Activated CD4-positive, alpha-beta T cell treated with anti-CD3 and anti-CD28 coated beads for 24 hours (primary cell): ENCODE measurements at regions not wholly inside any gene's neighbourhood (a gene's known extent, or its start where the extent isn't known, plus 50 kb on each side); places are given as distances from the start of the nearest gene placed in this dataset.
"Not testable (repeated sequence)": the region's sequence is repeated elsewhere in the genome, so short reads cannot be mapped to it uniquely, and the experiment has no call there.

Experiments used
- DNase-seq, 2 donors: peaks; one replicate each; pipeline ENCODE4 v3.0.0-alpha.2; 2020; ENCODE audit warnings: low read depth in 2 of 2

DNA sequence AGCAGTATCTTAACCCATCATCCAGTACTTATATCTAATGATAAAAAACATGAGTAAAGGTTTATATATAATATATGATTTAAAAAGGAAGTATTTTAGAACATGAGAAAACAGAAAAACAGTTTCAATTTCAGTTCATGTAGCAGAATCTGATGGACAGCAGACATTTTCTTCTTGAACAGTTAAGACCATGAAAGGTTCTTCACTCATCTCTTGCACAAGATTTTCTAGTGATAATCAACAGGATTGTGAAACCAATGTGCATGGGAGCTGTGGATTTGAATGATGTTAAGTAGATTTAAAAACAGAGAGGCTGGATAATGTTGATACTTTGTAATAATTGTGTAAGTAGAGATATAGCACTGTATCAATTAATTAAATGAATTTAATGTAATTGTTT is 1297.6 kb downstream of the BRINP3 start:
- no peak for DNase-seq

DNA sequence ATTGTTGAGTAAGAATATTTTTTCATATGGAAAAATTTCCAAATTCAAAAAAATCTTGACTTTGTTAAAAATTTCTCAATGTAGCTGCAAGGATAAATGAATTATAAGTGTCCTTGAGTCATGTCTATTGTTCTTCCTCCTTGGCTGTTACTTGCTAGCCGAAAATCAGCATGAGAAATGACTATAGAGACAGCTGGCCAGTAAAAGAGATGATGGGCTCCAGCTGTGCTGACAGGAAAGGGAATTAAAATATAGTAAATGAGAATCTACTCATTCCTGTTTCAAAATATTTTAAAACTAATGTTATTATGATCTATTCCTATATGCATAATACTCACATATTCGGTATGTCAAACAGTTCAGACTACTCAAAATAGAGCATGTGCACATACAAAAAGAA is 1292.6 kb downstream of the BRINP3 start:
- DNase-seq = no peak

DNA sequence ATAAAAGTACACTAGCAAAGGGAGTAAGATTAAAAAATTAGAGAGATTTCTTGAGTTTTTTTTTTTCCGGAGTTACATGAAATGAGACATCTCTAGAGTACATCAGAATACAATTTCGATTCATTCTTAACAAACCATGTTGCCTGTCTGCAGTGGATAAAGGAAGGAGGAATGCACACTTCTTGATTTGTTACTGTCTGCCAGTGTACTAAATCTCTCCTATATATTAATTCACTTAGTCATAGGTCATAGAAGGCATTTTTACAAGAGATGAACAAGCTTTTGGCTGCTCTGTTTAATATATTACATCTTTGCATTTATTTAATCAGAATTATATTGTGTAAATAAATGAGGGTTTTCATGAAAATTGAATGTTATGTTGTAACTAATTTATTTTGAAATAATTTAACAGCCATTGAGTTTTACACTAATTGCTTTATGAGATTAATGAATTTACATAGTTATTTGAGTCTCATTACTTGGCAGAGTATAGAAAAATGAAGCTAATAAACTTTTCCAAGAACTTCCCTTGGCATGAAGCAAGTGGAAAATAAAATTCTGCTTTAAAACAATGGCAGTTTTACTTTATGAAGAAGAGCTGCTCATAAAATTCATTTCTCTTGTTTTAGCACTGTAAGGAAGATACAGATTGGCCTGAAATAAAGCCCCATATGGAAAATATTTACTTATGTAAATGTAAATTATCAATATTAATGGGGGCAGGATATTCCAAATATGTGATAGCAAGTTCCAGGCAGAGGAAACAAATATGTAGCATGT is 1284.7 kb downstream of the BRINP3 start:
- DNase-seq = no peak

GRCh38 chr1:189205863-189206262 is 1271.8 kb downstream of the BRINP3 start:
- DNase-seq = no peak

GRCh38 chr1:189206617-189207016 is 1271.0 kb downstream of the BRINP3 start:
- no peak for DNase-seq

DNA sequence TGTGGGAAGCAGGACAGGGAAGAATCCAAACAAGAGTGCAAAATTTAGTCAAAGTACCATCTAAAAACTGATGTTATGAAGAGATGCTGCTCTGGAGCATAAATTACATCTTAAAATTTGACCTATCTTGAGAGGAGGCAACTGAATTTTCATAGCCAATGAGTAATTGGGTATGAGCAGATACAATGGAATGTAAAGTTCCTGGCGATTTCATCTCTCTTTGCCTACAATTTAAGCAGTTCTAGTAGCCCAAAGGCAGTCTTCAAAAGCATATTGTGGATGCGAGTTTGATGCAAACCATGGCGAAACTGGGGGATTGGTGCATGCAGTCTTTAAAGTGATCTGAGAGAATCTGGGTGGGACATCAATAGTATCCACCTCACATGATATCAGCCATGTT is 1265.9 kb downstream of the BRINP3 start:
- DNase-seq = no peak

- DNase-seq = no peak
Measured at GRCh38 chr1:189212606-189213005, 1265.1 kb downstream of the BRINP3 start.

- no peak for DNase-seq
Measured at GRCh38 chr1:189216886-189217285, 1260.8 kb downstream of the BRINP3 start.

DNA sequence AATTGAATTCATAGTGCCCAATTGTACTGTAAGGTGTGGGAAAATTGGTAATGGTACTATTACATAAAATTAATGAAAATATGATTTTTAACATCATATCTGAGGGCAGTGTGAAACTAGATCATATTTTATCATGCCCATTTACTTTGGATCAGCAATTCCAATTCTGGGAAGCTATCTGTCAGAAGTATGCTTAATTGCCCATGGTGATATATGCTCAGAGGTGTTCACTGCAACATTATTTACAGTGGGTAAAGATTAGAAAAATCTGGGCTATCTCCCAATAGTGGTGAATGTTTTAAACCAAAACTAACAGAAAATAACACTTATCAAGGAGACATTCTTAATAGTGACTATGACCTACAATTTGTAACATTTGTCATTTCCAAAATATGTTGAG is 1260.0 kb downstream of the BRINP3 start:
- no peak for DNase-seq

- DNase-seq = no peak
Measured at GRCh38 chr1:189220750-189221149, 1256.9 kb downstream of the BRINP3 start.

- not testable (repeated sequence) for DNase-seq
Measured at GRCh38 chr1:189225794-189226145, 1251.9 kb downstream of the BRINP3 start.

GRCh38 chr1:189226779-189227178 is 1250.9 kb downstream of the BRINP3 start:
- DNase-seq = no peak

DNA sequence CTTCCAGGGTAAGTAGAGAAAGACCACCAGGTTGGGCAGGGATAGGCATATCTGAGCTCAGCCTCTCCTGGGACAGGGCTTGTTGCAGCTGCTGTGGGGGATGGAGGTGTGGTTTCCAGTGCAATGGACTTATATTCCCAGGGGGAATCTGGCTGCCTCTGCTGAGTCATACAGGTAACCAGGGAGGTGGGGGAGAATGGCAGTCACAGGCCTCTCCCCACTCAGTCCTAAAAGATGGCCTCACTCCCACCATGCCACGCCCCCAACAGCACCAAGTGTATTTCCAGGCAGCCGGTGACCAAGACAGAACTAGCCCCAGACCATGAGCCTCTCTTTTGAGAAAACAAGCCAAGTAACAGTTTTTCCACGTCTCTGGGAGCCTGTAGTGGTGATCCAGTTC is 1240.7 kb downstream of the BRINP3 start:
- no peak for DNase-seq

- no peak for DNase-seq
Measured at GRCh38 chr1:189253601-189254350, 1223.9 kb downstream of the BRINP3 start.

- not testable (repeated sequence) for DNase-seq
Measured at GRCh38 chr1:189261128-189261527, 1216.5 kb downstream of the BRINP3 start.

DNA sequence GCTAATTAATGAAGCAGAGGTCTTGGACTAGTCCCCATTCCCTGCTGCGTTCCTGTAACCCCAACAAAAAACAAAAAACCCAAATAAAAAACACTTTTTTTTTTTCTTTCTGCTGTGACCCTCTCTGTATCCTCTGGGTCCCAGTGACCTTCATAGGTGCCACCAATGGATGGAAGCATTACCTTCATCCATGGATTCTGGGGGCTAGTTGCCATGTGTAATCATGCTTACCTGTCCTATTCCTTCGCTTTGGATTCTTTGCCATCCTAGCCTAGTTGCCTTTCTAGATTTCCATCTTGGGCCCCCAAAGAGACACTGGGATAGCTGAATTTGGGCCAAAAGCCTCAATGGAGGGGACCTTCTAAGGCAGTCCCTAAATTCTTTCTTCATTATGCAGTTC is 1208.7 kb downstream of the BRINP3 start:
- DNase-seq = no peak

- DNase-seq = no peak
Measured at GRCh38 chr1:189274267-189274666, 1203.4 kb downstream of the BRINP3 start.

- DNase-seq = no peak
Measured at GRCh38 chr1:189275796-189276195, 1201.9 kb downstream of the BRINP3 start.

DNA sequence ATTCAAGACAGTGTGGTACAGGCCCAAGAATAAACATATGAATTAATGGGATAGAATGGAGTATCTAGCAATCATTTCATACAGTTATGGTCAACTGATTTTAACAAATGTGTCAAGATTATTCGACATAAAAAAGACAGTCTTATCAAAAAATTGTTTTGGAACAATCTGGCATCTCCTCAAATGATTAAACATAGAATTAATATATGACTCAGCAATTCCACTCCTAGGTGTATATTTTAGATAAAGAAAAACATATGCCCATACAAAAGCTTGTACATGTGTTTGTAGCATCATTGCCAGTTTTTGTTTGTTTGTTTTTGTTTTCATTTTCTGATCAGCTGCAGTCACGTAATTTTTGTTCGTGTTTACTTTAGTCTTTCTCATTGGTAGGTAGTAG is 1188.3 kb downstream of the BRINP3 start:
- DNase-seq = no peak

- DNase-seq = no peak
Measured at GRCh38 chr1:189301235-189301634, 1176.4 kb downstream of the BRINP3 start.

GRCh38 chr1:189305279-189305678 is 1172.4 kb downstream of the BRINP3 start:
- DNase-seq = no peak

DNA sequence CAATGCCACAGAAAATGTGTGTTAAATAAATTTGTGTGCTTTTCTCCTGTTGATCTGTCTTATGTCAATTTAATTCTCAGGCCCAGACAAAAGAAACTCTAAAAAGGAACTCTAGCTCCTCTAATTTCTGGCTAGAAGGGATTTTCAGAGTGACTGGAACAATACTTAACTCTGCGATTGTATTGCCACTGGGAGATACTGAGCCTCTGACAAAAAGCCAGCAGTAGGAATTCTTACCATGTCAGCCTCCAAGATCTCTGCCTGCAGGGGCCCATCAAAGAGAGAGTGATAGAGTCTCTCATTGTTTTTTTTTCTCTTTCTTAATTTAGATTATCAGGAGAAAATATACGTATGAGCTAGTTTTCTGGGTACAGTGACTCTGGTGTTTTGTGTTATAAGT is 1165.7 kb downstream of the BRINP3 start:
- DNase-seq = no peak

GRCh38 chr1:189312499-189312898 is 1165.2 kb downstream of the BRINP3 start:
- DNase-seq = no peak
